WI38 (cell line): ENCODE measurements at regions not wholly inside any gene's neighbourhood (a gene's known extent, or its start where the extent isn't known, plus 50 kb on each side); places are given as distances from the start of the nearest gene placed in this dataset.
"Not testable (repeated sequence)": the region's sequence is repeated elsewhere in the genome, so short reads cannot be mapped to it uniquely, and the experiment has no call there.

Experiments
- H3K4me3 ChIP-seq: 2 replicates; pipeline ENCODE4 v1.5.1; 2011; ENCODE audit warnings: low read depth, mild to moderate bottlenecking, control low read depth, low read length
- CTCF ChIP-seq: IDR thresholded peaks from 2 replicates; pipeline ENCODE4 v1.5.1; 2012; ENCODE audit warnings: low read depth, mild to moderate bottlenecking, control low read depth, low read length

DNA sequence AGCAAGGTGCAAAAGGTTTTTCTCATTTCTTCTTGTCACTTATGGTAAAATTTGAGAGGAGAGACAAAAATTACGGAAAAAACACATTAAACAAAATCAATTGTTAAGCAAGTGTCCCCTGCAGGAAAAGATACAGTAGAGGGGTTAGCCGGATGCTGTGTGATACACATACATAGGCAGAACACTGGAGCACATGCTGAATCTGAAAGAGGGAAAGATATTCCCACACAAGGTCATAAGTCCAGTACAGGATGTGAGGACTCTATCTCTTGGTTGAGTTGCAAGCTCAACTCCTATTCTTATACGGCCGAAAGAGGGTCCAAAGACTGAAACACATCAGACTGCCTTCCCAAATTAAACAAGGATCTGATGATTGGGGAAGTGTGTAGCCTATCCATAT, 427.5 kb upstream of the NUDT12 start:
- no peak for TF ChIP-seq CTCF
- no peak overlapping the region for H3K4me3 ChIP-seq

DNA sequence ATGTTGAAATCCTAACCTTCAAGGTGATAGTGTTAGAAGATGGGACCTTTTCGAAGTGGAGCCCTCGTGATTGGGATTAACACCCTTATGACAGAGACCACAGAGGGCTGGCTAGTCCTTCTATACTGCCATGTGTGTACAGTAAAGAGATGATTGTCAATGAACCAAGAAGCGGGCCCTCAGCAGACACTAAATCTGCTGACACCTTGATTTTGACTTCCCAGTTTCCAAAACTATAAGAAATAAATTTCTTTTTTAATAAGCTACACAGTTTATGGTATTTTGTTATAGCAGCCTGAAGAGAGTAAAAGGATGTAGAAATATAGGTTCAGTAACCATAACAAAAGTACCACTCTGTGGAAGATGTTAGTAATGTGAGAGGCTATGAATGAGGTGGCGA, 419.0 kb upstream of the NUDT12 start:
- TF ChIP-seq CTCF, result no peak
- H3K4me3 ChIP-seq, result no peak overlapping the region

DNA sequence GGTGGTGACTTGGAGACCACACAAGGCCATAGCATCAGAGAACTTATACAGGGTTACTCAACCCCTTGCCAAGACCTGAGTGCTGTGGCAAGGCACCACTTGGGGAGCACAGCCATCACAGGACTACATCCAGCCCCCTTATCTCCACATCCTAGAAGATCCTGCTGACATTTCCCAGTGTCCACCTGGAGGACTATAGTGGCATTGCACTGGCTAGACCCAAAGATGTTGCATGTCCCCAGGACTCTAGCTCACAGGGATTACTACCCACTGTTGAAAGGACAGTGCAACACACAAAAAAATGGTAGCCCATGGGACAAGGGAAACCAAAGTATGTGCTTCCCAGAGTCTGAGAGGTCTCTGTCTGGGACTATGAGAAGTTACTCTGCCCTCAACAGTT, 411.1 kb upstream of the NUDT12 start:
- no peak for TF ChIP-seq CTCF
- H3K4me3 ChIP-seq, result no peak overlapping the region

DNA sequence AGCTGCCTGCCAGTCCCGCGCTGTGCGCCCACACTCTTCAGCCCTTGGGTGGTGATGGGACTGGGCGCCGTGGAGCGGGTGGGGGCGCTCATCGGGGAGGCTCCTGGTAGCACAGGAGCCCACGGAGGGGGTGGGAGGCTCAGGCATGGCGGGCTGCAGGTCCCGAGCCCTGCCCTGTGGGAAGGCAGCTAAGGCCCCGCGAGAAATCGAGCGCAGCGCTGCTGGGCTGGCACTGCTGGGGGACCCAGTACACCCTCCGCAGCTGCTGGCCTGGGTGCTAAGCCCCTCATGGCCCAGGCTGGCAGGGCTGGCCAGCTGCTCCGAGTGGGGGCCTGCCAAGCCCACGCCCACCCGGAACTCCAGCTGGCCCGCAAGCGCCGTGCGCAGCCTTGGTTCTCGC, 403.7 kb upstream of the NUDT12 start:
- not testable (repeated sequence) for H3K4me3 ChIP-seq

DNA sequence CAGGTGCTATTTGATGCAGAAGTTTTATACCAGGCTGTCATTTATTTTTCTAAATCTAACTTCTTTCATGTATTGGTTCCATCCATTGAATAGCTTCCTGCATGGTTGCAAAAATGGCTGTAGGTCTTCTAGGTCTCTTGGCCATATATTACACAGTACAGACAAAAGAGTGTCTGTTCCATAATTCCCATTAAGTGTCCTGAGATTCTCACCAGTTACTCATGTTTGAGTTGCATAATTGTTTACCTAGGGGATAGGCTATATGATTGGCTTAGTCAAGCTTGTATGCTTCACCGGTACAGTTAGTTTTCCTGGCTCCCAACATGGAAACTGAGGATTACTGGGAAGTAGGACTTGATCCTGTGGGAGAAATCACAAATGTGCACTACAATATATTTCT, 399.4 kb upstream of the NUDT12 start:
- TF ChIP-seq CTCF, result no peak
- H3K4me3 ChIP-seq, result no peak overlapping the region

DNA sequence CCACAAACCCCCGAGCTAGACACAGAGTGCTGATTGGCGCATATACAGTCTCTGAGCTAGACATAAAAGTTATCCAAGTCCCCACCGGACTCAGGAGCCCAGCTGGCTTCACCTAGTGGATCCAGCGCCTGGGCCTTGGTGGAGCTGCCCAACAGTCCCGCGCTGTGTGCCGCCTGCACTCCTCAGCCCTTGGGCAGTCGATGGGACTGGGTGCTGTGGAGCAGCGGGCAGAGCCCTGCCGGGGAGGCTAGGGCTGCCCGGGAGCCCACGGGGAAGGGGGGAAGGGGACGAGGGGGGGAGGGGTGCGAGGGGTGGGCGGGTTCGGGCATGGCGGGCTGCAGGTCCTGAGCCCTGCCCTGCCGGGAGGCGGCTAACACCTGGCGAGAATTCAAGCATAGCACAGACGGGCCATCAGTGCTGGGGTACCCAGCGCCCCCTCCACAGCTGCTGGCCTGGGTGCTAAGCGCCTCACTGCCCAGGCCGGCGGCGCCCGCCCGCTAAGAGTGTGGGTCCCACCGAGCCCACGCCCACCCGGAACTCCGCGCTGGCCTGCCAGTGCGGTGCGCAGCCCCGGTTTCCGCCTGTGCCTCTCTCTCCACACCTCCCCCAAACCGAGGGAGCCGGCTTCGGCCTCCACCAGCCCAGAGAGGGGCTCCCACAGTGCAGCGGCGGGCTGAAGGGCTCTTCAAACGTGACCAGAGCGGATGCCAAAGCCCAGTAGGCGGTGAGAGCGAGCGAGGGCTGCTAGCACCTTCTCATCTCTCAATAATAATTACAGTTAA, 391.2 kb upstream of the NUDT12 start:
- H3K4me3 ChIP-seq, result no peak overlapping the region
- TF ChIP-seq CTCF, result no peak

DNA sequence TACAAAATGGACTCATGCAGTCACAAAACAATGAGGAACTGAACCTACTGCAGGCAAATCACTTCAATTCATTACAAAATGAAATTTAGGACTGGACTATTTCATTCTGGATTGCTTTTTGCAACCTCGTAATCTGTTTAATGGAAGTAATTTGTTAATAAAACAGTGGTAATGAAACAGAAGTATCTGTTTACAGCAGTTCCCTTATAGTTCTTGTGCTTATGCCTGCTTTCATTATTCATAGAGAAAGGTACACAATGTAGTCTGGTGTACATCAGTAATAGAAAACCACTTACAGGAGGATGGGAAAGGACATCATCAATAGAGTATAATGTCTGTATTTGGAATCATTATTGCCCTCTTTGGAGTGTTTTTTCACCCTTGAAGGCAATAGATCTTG, 389.2 kb upstream of the NUDT12 start:
- no peak overlapping the region for H3K4me3 ChIP-seq
- TF ChIP-seq CTCF, result no peak

DNA sequence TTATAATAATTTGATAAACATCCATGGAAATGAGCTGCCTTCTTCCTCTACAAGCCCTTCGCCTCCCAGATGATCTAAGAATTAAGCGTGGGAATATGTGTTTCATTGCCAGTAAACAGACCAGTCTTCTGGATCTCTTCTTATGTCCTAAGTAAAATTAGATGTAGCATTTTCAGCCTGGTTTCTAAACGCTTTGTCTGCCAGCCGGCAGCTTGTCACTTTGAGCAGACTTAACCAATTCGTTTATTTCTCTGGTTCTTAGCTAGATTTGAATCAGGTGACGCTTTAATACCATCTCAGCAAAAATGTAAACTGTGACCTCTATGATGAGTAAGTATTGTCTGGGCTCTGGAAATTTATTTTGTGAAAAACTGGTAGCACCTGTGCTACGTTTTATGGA, 380.6 kb upstream of the NUDT12 start:
- H3K4me3 ChIP-seq, result no peak overlapping the region
- TF ChIP-seq CTCF, result no peak
